ENCODE measurements at regions not wholly inside any gene's neighbourhood (a gene's known extent, or its start where the extent isn't known, plus 50 kb on each side); places are given as distances from the start of the nearest gene placed in this dataset.

DNA sequence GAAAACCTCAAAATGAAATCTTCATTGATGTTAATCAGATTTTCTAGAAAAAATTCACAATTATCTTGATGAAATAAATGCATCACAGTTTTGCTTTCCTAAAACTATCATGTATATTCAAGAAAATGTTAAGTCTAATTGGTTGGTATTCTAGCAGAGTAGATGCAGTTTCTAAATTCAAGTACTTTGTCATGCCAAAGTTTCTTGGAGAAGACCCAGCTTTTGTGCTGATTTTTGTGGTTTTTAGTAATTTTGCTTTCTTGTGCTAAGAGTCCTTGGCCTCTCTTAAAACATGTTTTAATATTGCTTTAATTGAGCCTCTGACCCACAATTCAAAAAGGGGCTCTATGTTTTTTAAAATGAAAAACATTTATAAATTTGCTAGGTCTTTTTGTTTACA is 924.8 kb upstream of the PTPRD start:
- TF ChIP-seq MAFK (IDR thresholded peaks at IDR 0.05; ENCODE audit: low read depth, low read length) = no peak
- TF ChIP-seq POLR2A (IDR thresholded peaks at IDR 0.05; ENCODE audit: low read depth, low read length) = no peak
- TF ChIP-seq RFX5 (IDR thresholded peaks at IDR 0.05; ENCODE audit: low read depth, low read length) = no peak
- TF ChIP-seq BHLHE40 (IDR thresholded peaks at IDR 0.05; ENCODE audit: low read depth, low read length) = no peak
- TF ChIP-seq RAD21 (IDR thresholded peaks at IDR 0.05; ENCODE audit: low read length) = no peak
- no peak for TF ChIP-seq CEBPB (IDR thresholded peaks at IDR 0.05; ENCODE audit: low read depth, low read length)
- TF ChIP-seq, protein P1, sequence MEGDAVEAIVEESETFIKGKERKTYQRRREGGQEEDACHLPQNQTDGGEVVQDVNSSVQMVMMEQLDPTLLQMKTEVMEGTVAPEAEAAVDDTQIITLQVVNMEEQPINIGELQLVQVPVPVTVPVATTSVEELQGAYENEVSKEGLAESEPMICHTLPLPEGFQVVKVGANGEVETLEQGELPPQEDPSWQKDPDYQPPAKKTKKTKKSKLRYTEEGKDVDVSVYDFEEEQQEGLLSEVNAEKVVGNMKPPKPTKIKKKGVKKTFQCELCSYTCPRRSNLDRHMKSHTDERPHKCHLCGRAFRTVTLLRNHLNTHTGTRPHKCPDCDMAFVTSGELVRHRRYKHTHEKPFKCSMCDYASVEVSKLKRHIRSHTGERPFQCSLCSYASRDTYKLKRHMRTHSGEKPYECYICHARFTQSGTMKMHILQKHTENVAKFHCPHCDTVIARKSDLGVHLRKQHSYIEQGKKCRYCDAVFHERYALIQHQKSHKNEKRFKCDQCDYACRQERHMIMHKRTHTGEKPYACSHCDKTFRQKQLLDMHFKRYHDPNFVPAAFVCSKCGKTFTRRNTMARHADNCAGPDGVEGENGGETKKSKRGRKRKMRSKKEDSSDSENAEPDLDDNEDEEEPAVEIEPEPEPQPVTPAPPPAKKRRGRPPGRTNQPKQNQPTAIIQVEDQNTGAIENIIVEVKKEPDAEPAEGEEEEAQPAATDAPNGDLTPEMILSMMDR (conservative IDR thresholded peaks at IDR 0.05; ENCODE audit: low read depth, low read length) = no peak
- TF ChIP-seq, protein P2, sequence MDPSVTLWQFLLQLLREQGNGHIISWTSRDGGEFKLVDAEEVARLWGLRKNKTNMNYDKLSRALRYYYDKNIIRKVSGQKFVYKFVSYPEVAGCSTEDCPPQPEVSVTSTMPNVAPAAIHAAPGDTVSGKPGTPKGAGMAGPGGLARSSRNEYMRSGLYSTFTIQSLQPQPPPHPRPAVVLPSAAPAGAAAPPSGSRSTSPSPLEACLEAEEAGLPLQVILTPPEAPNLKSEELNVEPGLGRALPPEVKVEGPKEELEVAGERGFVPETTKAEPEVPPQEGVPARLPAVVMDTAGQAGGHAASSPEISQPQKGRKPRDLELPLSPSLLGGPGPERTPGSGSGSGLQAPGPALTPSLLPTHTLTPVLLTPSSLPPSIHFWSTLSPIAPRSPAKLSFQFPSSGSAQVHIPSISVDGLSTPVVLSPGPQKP (IDR thresholded peaks at IDR 0.05; ENCODE audit: borderline replicate concordance, low read depth, low read length) = no peak
- no peak for TF ChIP-seq NFE2L2 (IDR thresholded peaks at IDR 0.05; ENCODE audit: low read depth, low read length)
- no peak for TF ChIP-seq RCOR1 (IDR thresholded peaks at IDR 0.05; ENCODE audit: insufficient replicate concordance, low read length)
- no peak for TF ChIP-seq SMC3 (IDR thresholded peaks at IDR 0.05; ENCODE audit: low read depth, low read length)
- no peak for TF ChIP-seq MAZ (IDR thresholded peaks at IDR 0.05; ENCODE audit: borderline replicate concordance, low read depth, low read length)
- TF ChIP-seq, protein P3, sequence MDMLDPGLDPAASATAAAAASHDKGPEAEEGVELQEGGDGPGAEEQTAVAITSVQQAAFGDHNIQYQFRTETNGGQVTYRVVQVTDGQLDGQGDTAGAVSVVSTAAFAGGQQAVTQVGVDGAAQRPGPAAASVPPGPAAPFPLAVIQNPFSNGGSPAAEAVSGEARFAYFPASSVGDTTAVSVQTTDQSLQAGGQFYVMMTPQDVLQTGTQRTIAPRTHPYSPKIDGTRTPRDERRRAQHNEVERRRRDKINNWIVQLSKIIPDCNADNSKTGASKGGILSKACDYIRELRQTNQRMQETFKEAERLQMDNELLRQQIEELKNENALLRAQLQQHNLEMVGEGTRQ (IDR thresholded peaks at IDR 0.05; ENCODE audit: low read depth, low read length) = no peak
- TF ChIP-seq FOS (IDR thresholded peaks at IDR 0.05; ENCODE audit: low read depth, low read length) = no peak

Measured in IMR-90 (cell line).